ENCODE measurements at regions not wholly inside any gene's neighbourhood (a gene's known extent, or its start where the extent isn't known, plus 50 kb on each side); places are given as distances from the start of the nearest gene placed in this dataset.
A peak's percentile ranks its signal among the peaks of the same experiment; 100 is the strongest.
"Not testable (repeated sequence)": the region's sequence is repeated elsewhere in the genome, so short reads cannot be mapped to it uniquely, and the experiment has no call there.

DNA sequence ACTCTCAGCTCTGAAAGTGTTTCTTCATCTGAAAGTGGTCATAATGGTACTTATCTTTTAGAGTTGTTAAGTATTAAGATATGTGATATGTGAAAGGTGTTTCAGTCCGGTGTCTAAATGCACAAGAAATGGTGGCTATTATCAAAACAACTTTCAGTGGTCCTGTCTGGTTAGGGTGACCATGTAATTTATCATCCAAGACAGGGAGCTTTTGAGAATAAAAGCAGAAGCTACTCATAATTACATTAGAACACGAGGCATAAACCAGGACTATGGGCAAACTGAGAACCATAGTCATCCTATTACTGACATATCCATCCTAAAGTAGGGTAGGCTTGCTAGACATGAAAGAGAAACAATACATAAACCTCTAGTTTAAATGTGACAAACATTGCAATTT is 418.1 kb upstream of the SEMA6A start:
- no peak for DNase-seq

DNA sequence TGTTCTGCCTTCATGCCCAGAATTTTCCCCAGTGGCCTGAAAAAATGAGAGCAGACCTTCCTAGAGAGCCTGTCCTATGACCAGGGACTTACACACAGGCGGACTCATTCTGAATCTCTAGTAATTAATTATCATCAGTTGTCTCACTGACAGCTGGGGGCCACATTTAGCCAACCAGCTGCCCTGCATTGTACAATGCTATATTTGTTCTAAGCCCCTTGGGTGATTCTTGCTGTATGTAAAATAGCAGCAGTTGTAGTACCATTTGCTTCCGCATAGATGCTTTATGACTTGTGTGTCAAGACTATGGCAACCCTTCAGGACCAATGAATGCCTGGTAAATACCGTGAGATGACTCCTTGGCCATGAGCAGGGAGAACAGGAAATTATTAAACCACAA is 415.4 kb upstream of the SEMA6A start:
- DNase-seq: no peak

DNA sequence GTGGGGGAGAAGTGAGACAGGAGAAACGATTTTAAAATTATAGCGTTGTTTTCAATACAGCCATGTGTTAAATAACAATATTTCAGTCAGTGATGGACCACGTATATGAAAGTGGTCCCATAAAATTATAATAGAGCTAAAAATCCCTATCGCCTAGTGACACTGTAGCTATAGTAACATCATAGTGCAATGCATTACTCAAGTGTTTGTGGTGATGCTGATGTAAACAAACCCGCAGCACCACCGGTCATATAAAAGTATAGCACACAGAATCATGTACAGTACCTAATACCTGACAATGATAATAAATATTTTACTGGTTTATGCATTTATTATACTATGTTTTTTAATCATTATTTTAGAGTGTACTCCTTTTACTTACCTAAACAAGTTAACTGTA is 407.4 kb upstream of the SEMA6A start:
- no peak for DNase-seq

DNA sequence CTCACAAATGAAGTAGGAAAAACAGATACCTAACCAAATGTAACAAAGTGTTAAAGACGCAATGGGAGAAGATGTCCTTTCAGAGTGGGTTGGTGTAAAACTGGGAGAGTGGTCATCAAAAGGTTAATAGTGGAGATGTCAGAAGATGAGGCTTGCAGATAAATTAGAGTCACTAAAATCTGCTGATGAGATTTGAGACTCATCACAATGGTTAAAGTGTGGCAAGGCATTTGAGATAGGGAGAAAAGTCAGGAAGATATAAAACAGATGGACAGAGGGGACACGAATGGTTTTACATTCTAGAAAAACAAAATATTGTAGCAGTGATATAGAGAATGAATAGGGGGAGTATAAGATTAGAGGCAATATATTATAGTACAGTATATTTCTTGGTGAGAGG is 406.0 kb upstream of the SEMA6A start:
- no peak for DNase-seq

DNA sequence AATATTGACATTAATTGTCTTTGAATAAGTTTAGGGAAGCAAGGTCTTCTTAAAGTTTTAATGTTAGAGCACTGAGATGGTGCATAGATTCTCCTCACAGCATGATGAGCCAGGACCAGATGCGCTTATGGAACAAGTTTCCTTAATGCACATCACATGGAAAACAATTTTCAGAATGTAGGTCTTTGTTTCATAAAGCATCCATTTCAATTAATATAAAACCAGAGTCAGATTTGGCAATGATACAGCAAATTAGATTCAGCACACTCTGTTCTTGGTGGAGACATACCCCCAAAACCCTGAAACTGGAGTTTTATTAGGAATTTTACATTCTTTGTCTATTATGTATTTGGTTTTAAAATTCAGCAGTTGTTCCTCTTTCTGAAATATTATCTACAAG is 402.1 kb upstream of the SEMA6A start:
- no peak for DNase-seq

DNA sequence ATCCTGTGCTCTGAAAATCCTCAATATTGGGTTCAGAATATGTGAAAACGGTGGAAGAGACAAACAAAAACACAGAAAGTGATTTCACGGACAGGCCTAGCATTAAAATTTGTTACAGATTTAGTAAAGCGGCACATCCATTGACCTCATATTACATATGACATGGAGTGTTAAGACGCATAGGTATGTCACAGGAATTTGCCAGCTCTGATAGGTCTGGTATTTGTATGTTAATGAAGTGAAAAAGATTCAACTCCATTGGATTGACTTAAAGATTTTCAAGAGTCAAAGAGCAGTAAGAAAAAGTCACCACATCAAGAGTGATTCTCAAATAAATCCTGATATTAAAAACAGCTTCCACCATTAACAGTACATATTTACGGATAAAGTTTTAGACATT is 396.5 kb upstream of the SEMA6A start:
- DNase-seq: no peak

DNA sequence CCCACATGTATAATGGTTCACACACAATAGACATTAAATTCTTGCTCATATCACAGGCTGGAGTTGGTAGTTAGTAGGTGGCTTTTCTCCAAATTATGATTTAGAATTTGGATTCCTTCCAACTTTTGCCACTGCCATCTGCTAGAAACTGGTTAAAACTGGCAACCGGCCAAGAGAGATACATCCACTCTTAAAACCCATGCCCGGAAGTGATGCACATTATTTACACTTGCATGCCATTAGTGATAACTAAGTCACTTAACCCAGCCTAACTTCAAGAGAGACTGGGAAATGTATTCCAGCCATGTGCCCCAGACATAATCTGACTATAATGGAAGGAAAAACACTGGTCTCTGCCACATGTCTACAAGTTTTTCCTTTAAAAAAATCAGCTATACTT is 395.7 kb upstream of the SEMA6A start:
- DNase-seq: no peak

DNA sequence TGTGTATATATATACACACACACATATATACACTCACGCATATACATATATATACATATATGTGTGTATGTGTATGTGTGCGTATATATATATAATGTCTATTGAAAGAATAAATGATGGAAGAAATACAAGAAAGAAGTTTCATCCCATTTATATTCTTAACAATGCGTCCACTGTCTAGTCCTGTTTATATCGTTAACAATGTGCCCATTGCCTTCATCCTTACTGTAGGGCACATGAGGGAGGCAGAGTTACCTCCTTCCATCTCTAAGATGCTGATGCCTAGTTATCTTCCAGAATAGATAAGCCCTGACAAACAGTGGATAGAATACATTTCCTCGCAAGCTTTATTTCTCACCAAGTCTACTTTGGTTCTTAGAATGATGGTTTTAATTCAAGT is 389.8 kb upstream of the SEMA6A start:
- DNase-seq: no peak

DNA sequence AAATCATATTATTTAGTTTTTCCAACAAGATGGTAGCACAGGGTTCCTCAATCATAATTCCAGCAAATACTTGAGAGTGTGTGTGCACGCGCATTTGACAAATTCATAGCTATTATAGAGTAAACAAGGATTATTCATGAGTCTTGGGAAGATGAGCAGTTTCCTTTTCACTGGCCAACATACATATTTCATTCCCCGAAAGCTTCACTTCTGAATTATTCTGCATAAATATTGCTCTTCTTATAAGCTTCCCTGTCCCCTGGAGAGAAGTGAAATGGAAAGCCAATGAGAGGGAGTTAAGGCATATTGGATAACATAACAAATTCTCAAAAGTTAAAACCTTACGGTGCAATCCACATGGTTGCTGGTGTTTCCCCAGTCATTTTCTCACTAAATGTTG is 386.4 kb upstream of the SEMA6A start:
- DNase-seq: no peak

DNA sequence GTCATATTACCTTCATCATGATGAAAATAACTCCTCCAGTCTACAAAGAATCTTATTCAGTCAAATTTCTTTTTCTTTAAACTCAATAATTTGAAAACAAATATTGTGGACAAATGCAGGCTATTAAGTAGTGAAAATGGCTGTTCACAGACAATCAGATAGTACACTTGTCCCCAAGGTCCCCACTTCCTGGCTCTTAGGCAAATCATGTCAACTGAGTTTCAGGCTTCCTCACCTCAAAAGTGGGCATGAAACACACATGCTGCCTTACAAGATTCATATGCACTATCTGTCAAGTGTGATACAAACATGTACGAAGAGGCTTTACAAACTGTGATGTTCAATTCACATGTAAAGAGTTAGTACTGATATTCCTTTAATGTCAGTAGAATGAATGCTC is 385.2 kb upstream of the SEMA6A start:
- DNase-seq: no peak

DNA sequence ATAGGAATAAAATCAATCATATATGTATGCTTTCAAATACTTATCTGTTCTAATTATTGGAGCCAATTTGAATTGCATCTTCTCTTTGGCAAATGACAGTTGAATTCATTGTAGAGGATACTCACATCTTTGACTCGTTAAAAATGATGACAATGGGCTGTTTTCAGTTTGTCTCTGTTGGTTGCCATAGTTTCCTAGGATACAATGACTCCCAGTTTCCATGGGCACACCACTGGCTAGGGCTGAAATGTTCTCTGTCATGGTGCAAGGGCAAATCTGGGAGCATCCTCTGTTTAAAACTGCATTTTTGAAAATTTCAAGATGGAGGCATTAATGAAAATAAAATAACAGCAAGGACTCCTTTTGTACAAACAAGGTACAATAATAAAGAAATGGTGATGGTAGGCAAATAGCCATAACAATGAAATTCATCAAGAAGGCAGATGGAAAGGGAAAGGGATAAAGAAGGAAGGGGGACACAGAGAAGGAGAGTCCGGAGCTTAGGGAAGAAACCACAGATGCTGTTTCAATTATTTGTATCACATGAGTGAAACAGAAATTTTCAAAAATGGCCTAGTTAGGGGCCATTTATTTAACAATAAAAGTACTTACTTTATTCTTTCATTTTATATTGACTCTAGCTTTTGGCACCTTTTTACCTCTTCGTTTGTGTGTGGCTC is 378.8 kb upstream of the SEMA6A start:
- no peak for DNase-seq

DNA sequence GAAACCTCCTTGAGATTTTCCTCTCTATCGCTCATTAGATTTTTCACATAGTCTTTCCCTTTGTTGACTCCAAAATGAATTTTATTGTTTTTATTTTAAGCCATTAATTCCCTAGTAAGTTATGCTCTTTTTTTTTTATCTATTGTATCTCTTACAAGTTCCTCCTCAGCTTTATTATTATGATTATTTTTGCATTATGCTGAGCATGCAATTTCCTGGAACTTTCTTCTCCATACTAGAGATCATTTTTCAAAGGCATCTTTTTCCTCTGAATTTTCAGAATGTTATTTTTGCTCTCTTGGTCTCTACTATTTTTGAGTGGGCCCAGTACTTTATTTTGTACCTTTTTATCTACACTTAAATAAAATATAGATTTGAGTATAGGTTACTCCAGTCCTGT is 376.6 kb upstream of the SEMA6A start:
- DNase-seq: no peak

DNA sequence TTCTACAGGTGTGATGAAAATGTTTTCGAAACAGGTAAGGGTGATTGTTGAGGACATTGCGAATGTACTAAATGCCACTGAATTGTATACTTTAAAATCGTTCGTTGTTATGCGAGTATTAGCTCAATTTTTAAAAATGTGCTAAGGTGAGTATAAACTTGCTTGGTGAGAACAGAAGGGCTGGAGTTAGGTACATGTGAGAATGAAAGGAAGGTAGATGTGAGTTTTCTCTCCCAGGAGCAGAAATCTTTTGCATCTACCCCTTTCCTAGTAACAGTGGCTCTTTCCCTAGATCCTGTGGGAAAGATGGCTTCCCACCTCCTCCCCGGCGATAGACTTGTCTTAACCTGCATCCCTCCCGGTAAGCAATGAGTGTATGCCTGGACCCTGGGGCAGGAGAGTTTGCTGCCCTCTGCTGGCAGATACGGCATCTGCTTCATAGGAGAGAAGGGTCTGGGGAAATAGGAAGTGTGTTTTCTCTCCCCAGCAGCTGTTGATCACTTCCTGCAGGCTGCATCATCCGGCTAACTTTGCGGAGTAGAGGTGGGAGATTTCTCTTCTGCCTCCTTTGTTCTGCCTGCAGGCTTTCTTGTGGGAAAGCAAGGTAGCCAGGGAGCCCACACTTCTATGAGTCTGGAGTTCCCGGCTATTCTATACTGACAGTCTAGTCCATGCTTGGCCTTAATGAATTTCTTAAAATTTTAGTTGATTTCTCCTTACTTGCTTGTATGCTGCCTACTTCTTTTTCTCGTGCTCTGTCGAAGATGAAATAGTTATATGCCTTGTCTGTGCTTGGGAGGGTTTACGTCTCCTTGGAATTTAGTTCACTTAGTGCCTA is 373.3 kb upstream of the SEMA6A start:
- DNase-seq: peak; percentile 11

DNA sequence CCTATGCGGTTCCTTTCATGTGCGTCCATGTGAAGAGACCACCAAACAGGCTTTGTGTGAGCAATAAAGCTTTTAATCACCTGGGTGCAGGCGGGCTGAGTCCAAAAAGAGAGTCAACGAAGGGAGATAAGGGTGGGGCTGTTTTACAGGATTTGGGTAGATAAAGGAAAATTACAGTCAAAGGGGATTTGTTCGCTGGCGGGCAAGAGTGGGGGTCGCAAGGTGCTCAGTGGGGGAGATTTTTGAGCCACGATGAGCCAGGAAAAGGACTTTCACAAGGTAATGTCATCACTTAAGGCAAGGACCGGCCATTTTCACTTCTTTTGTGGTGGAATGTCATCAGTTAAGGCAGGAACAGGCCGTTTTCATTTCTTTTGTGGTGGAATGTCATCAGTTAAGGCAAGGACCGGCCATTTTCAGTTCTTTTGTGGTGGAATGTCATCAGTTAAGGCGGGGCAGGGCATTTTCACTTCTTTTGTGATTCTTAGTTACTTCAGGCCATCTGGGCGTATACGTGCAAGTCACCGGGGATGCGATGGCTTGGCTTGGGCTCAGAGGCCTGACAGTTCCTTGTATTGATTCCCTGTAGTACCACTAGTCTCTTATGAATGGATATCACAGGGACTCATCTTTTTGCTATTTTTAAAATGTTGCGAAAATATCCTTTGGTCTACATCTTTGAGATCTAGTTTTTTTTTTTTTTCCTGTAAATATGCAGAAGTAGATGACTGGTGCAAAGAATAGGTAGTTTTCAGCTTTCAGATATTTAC is 371.2 kb upstream of the SEMA6A start:
- DNase-seq: not testable (repeated sequence)

DNA sequence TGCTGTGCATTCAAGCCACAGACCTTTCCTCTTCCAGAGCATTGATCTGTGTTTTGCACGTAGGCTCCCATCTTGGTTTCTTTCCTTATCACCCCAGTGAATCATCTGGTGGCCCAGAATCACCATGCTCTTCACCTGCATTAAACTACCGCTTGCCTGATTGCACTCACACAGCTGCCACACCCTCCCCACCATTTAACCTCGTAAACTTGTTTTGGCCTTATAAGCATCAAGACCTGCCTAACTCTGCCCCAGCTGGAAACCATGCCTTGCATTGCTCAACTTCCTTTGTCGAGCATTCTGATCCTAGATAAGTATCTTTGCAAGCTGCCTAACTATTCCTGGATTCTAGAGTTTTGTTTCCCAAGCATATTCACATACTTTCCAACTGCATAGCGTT is 369.6 kb upstream of the SEMA6A start:
- DNase-seq: no peak

DNA sequence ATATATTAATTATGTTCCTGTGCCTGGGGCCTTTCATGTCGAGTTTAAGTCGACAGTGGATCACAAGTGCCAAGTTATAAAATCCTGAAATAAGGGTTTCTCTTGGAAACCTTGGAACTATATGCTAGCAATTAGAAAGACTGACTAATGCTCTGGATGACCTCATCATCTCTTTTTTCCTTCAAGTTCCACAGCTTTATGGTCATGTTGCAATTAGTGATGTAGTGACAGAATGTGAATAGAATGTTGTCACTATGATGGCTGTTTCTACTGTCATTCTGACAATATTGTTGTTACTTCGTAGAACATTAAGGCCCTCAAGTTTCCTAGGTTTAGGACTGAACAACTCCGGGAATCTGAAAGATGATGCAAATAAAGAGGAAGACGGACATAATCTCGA is 368.0 kb upstream of the SEMA6A start:
- no peak for DNase-seq

DNA sequence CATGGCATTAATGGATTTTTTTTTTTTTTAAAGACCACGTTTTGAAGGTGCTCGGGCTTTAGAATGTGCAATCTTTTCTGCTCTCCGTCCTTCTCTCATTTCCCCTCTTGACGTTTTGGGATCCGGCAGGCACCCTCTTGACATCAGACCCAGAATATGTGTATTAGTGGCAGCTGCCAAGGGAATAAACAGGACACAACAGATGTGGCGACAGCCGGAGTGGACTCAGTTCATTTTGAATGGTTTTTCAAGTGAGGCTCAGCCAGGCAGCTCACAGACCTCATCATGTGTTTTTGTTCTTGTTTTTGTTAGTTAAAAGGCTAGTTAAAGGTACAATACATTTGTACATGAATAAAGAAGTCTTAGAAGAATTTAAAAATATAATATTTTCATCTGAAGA is 365.0 kb upstream of the SEMA6A start:
- DNase-seq: no peak

DNA sequence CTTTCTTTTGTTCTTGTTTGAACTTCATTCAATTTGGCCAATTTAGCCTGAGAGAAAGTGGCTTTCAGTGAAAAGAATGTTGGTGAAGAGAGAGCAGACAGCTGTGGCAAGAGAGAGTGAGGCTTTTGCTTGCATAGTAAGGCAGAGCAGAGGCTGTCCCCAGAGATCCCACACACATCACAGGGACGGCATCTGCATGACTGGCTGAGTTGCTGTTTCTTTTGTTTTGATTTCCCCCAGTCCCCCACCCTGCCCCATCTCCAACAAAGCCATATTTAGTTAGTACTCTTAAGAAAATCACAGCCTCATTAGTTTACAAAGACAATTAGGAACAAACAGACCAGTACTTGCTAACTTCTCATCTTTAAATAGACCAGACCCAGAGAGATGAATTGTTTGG is 363.9 kb upstream of the SEMA6A start:
- DNase-seq: no peak

DNA sequence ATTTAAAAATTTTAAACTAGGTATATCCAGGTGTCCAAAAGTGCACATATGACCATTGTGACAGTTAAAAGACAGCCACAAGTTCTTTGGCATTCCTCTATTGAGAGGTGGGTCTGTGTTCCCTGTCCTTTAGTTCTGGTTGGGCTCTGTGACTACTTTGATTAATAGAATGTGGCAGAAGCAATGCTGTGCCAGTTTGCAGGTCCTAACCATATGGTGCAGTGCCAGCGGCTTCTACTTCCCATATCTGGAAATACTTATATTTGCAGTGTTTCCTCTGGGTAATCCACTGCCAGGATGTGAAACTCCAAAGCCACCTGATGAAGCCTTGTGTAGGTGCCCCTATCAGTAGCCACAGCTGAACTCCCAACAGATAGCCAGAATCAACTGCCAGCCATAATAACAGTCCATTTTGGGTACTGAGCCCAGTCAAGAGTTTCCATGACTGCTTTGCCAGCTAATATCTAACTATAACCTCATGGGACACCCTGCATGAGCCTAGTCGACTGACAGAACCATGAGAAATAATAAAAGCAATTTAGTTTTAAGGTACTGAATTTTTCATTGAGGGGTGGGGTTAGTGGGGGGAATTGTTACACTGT is 361.0 kb upstream of the SEMA6A start:
- DNase-seq: no peak

DNA sequence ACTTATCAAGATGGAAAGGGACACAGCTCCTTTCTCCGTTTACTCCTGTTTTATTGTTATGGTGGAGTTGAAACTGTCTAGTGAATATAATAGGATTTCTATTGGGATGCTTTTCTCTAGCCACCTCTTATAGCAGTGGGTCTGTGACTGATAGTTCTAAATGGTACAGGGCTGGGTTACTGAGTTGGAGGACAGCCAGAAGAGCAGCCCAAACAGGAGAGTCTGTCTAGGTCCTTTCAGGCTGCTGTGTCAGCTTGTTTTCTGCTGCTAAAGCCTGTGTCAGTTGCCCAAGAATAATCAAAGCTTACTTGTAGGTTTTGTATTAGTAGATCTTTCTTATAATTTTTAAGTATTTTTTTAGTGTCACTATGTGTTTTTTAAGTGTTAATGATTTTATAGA is 356.0 kb upstream of the SEMA6A start:
- DNase-seq: no peak

DNA sequence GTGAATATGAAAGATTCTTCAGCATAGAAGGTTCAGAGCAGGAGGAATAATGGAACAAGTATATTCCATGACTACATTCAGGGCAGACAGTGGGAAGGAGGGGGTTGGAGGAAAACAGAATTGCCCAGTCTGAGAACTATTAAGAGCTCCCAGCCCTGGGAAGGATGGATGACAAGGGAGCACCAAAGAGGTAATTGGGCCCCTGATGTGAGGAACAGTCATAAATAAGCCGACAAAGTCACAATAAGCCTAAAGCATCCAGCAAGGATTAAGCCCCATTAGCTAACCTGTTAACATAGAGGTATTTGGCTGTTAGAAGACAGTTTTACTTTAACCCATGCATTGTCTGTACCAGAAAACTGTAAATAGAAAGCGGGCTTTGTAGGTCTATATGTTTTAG is 348.7 kb upstream of the SEMA6A start:
- no peak for DNase-seq

DNA sequence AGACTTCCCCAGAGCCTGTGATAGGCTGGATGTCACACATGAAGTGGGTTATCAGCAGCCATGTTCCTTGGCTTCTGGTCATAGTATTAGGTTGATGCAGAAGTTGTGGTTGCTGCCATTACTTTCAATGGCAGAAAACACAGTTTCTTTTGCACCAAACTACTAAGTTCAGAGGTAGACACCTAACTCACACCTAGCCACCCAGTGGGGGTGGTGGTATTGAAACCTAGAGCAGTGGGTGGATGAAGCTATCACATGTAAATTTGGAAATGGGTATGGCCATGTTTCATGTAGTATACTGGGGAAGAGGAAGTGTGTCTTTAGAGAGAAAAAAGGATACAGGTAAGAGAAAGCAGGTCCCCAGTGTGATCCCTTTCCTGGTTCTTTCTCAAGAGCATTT is 347.9 kb upstream of the SEMA6A start:
- DNase-seq: no peak

DNA sequence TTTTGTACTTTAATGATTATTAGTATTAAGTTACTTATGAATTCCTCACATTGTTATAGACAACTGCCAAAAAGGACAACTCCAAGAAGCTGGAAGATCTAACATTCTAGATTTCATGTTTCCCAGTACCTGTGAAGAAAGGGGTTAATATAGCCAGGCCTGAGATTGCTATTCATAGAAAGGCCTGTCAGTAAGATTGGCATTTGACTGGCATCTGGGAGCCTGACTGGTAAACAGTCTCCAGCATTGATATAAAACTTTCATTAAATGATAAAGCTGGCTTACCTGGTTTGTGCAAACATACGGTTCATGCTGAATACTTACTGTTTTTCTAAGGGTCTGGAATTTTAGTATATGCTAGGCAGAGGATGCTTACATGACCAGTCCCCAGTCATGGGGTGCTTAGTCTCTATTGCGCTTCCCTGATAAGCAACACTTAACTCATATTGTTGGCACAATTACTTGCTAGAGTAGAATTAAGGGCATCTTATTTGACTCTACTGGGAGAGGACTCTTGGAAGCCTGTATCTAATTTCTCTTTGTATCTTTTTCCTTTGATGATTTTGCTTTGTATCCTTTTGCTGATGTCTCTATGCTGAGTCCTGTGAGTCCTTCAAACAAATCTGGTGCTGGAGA is 340.4 kb upstream of the SEMA6A start:
- DNase-seq: no peak
